ENCODE measurements at regions not wholly inside any gene's neighbourhood (a gene's known extent, or its start where the extent isn't known, plus 50 kb on each side); places are given as distances from the start of the nearest gene placed in this dataset.

DNA sequence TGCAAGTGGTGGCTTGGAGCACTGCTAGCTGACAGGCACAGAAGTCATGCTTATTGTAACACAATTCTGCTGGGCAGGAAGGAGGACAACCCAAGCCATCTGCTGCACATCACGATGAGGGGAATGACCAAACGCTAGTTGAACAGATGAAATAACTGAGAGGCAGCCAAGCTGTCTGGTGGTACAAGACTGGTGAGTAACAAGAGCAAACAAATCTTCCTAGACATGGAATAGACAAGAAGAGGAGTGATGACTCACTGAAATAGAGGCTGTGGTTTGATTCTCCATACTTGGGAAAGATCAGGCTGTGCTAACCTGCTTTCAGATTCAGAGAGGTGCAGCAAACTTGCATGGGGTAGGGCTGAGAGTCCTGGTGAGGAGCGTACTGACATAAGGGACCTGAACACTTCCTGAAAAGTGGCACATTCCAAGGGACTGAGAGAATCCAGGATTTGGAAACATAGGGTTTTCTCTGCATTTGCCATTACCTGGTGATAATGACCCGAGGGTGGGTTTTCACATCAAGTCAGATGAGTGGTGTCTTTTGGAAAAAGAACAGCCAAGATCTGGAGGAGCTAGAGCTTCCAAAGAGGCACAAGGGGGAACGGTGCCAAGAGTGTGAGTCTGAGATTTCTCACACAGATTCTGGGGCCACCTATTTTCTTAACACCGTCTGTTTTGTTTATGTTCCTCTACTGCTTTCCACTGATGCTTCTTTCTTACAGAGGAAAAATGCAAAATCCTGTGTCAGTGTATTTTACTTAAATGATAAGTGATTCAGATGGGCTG lies 60.0 kb downstream of the PRL start:
- no peaks in the 10 kb centered on the region for H3K4me1 Mint-ChIP-seq
- intact Hi-C loops (cut with micrococcal nuclease): no loop called here
- ATAC-seq (no peak), DNase-seq (no peak)
- H3K27ac ChIP-seq (ENCODE audit: low read length): no peak overlapping the region
- peaks cover 10 to 12% of the 10 kb centered on the region in 2 donors for H3K9me3 Mint-ChIP-seq
- H3K4me3 Mint-ChIP-seq: no peak overlapping the region
- no peaks in the 10 kb centered on the region for H3K27me3 Mint-ChIP-seq (ENCODE audit: low read depth in 2 of 2)
- no peaks in the 10 kb centered on the region for H3K36me3 Mint-ChIP-seq
- no peaks in the 10 kb centered on the region for H3K27me3 ChIP-seq (ENCODE audit: control insufficient read depth, insufficient read depth, low read length)
- no peaks in the 10 kb centered on the region for H3K4me1 ChIP-seq (ENCODE audit: control insufficient read depth, insufficient read depth, low read length)
- no peak overlapping the region for H3K27ac Mint-ChIP-seq
- no peaks in the 10 kb centered on the region for H3K36me3 ChIP-seq (ENCODE audit: control insufficient read depth, insufficient read depth, low read length)
- H3K4me3 ChIP-seq (ENCODE audit: low read length): no peak overlapping the region
- peaks cover 2% of the 10 kb centered on the region for H3K9me3 ChIP-seq (ENCODE audit: control insufficient read depth, insufficient read depth, low read length)
- 73% methylated on average over 5 of the region's 6 CpGs for WGBS (ENCODE audit: insufficient coverage)
- TF ChIP-seq, protein P1, sequence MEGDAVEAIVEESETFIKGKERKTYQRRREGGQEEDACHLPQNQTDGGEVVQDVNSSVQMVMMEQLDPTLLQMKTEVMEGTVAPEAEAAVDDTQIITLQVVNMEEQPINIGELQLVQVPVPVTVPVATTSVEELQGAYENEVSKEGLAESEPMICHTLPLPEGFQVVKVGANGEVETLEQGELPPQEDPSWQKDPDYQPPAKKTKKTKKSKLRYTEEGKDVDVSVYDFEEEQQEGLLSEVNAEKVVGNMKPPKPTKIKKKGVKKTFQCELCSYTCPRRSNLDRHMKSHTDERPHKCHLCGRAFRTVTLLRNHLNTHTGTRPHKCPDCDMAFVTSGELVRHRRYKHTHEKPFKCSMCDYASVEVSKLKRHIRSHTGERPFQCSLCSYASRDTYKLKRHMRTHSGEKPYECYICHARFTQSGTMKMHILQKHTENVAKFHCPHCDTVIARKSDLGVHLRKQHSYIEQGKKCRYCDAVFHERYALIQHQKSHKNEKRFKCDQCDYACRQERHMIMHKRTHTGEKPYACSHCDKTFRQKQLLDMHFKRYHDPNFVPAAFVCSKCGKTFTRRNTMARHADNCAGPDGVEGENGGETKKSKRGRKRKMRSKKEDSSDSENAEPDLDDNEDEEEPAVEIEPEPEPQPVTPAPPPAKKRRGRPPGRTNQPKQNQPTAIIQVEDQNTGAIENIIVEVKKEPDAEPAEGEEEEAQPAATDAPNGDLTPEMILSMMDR (IDR thresholded peaks at IDR 0.05): no peak
